CD4-positive, alpha-beta T cell (primary cell): ENCODE measurements at regions not wholly inside any gene's neighbourhood (a gene's known extent, or its start where the extent isn't known, plus 50 kb on each side); places are given as distances from the start of the nearest gene placed in this dataset.
"Not testable (repeated sequence)": the region's sequence is repeated elsewhere in the genome, so short reads cannot be mapped to it uniquely, and the experiment has no call there.

Experiments
- ATAC-seq: fragments of 200-7000 bp; cut with Tn5 transposase; one replicate; pipeline ENCODE4 v1.10.0; 2022; ENCODE audit warnings: mild to moderate bottlenecking; ENCODE audit not compliant: poor library complexity
- CTCF ChIA-PET: fragments of 350-600 bp; sonication (Branson Sonifier 250); formaldehyde crosslinking; loops from one replicate; lab custom pipeline; 2021; ENCODE audit warnings: antibody characterized with exemption, inconsistent platforms; lab: Charles Lee
- POLR2A ChIA-PET: fragments of 350-600 bp; sonication (Branson Sonifier 250); formaldehyde crosslinking; loops from one replicate; lab custom pipeline; 2021; ENCODE audit warnings: antibody characterized with exemption, inconsistent platforms; lab: Charles Lee
- DNase-seq, 14 experiments: peaks; one replicate each; pipeline ENCODE4 v3.0.0-alpha.2; 2013 to 2020; ENCODE audit warnings: mixed read lengths in 2 of 14
- H3K27ac ChIP-seq, 2 donors: one replicate each; pipeline versions ENCODE4 v1.5.1 to v1.7.0; 2013; ENCODE audit warnings: low read length in 2 of 2, low read depth in 1 of 2, mild to moderate bottlenecking in 1 of 2
- H3K27me3 ChIP-seq, 2 experiments: 1 replicate in 1 of 2; 2 replicates in 1 of 2; pipeline versions ENCODE4 v1.6.1 to v1.7.0; 2013; ENCODE audit warnings: low read length in 2 of 2, control low read depth in 1 of 2, mild to moderate bottlenecking in 1 of 2, moderate library complexity in 1 of 2; ENCODE audit not compliant: insufficient read depth in 2 of 2, control insufficient read depth in 1 of 2
- H3K36me3 ChIP-seq: one replicate; pipeline ENCODE4 v1.6.1; 2013; ENCODE audit warnings: low read length, control low read depth; ENCODE audit not compliant: insufficient read depth
- H3K4me1 ChIP-seq: one replicate; pipeline ENCODE4 v1.6.1; 2013; ENCODE audit warnings: low read length, control low read depth; ENCODE audit not compliant: insufficient read depth
- H3K4me3 ChIP-seq: one replicate; pipeline ENCODE4 v1.5.1; 2013; ENCODE audit warnings: mild to moderate bottlenecking, low read length, moderate library complexity
- H3K9me3 ChIP-seq, 2 experiments: 1 replicate in 1 of 2; 2 replicates in 1 of 2; pipeline versions ENCODE4 v1.6.1 to v1.7.0; 2013; ENCODE audit warnings: low read length in 2 of 2, mild to moderate bottlenecking in 2 of 2, control low read depth in 1 of 2, moderate library complexity in 1 of 2; ENCODE audit not compliant: control insufficient read depth in 1 of 2, insufficient read depth in 1 of 2
- H3K27ac Mint-ChIP-seq: one replicate; pipeline ENCODE4 v1.8.0; 2020; ENCODE audit warnings: mixed read lengths
- H3K27me3 Mint-ChIP-seq: one replicate; pipeline ENCODE4 v1.8.0; 2021; ENCODE audit warnings: mixed read lengths
- H3K36me3 Mint-ChIP-seq: one replicate; pipeline ENCODE4 v1.8.0; 2021; ENCODE audit warnings: low read depth, mixed read lengths
- H3K4me1 Mint-ChIP-seq: one replicate; pipeline ENCODE4 v1.8.0; 2021; ENCODE audit warnings: low read depth, mixed read lengths
- H3K4me3 Mint-ChIP-seq: one replicate; pipeline ENCODE4 v1.8.0; 2020; ENCODE audit warnings: mild to moderate bottlenecking, mixed read lengths
- H3K9me3 Mint-ChIP-seq: one replicate; pipeline ENCODE4 v1.8.0; 2020; ENCODE audit warnings: mixed read lengths
- intact Hi-C, 2 experiments: fragments of 100-400 bp; cut with DNase I in 1 of 2; cut with micrococcal nuclease in 1 of 2; formaldehyde crosslinking; loops; one replicate each; pipeline versions ENCODE4 v1.15.1 to v1.9.0; 2023 to 2025; cut with DNase I, micrococcal nuclease
- TF ChIP-seq, protein P1 (sequence below): fragments of 200-600 bp; IDR thresholded peaks from one replicate; pipeline ENCODE4 v1.8.0; 2022; ENCODE audit warnings: antibody characterized with exemption, mild to moderate bottlenecking

DNA sequence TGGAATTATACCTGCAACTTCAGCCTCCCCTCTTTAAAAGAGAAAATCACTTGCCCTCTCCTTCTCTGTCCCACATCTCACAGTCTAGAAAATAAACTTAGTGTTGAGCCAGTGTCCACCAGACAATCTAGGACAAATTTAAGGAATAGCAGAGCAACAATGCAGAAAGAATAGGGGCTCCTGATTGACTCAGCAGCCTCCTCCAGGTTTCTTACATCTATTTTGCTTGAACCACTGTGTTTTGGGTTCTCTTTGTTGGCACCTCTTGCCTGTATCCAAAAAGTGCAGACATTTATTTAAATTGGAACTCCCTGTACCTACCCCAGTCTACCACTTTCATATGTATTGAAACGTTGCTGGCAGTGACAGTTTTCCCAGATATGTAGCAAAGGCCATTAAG, 133.7 kb upstream of the HSF2 start:
- TF ChIP-seq, protein P1, sequence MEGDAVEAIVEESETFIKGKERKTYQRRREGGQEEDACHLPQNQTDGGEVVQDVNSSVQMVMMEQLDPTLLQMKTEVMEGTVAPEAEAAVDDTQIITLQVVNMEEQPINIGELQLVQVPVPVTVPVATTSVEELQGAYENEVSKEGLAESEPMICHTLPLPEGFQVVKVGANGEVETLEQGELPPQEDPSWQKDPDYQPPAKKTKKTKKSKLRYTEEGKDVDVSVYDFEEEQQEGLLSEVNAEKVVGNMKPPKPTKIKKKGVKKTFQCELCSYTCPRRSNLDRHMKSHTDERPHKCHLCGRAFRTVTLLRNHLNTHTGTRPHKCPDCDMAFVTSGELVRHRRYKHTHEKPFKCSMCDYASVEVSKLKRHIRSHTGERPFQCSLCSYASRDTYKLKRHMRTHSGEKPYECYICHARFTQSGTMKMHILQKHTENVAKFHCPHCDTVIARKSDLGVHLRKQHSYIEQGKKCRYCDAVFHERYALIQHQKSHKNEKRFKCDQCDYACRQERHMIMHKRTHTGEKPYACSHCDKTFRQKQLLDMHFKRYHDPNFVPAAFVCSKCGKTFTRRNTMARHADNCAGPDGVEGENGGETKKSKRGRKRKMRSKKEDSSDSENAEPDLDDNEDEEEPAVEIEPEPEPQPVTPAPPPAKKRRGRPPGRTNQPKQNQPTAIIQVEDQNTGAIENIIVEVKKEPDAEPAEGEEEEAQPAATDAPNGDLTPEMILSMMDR, result no peak
- no peaks in the 10 kb centered on the region for H3K27me3 Mint-ChIP-seq
- DNase-seq, result no peak
- Histone ChIP-seq H3K27ac (no peak overlapping the region), H3K4me3 (no peak overlapping the region), H3K9me3 (no peaks in the 10 kb centered on the region), H3K4me1 (no peaks in the 10 kb centered on the region), H3K27me3 (no peaks in the 10 kb centered on the region), H3K36me3 (no peaks in the 10 kb centered on the region)
- H3K4me1 Mint-ChIP-seq, result no peaks in the 10 kb centered on the region
- POLR2A ChIA-PET, result no interaction called here
- no peak overlapping the region for H3K27ac Mint-ChIP-seq
- CTCF ChIA-PET, result no interaction called here
- H3K4me3 Mint-ChIP-seq, result no peak overlapping the region
- intact Hi-C loops, result no loop called here
- no peak for ATAC-seq
- peaks cover 8% of the 10 kb centered on the region for H3K9me3 Mint-ChIP-seq
- H3K36me3 Mint-ChIP-seq, result no peaks in the 10 kb centered on the region

DNA sequence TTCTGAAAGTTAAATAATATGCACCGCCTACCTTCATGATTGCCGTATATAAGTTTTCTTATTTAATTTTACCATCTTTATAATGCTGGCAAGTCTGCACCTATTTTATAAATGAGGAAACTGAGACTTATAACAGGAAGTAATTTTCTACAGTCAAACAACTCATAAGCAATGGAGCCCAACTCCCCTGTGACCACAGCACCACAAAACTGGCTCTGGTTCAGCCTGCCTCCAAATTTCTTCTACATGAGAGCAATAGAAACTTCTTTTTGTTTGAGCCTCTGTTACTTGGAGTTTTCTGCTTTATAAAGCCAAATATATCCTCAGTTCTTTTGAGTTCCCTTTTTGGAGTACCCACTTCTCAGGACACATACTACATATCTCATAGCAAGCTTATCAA, 131.1 kb upstream of the HSF2 start:
- H3K36me3 Mint-ChIP-seq, result no peaks in the 10 kb centered on the region
- intact Hi-C loops, result no loop called here
- Histone ChIP-seq H3K4me1 (no peaks in the 10 kb centered on the region), H3K27me3 (no peaks in the 10 kb centered on the region), H3K27ac (no peak overlapping the region), H3K4me3 (no peak overlapping the region), H3K9me3 (no peaks in the 10 kb centered on the region), H3K36me3 (no peaks in the 10 kb centered on the region)
- H3K4me3 Mint-ChIP-seq, result no peak overlapping the region
- no peak overlapping the region for H3K27ac Mint-ChIP-seq
- no peaks in the 10 kb centered on the region for H3K27me3 Mint-ChIP-seq
- no peak for DNase-seq
- ChIA-PET POLR2A (no interaction called here), CTCF (no interaction called here)
- no peaks in the 10 kb centered on the region for H3K4me1 Mint-ChIP-seq
- TF ChIP-seq, protein P1, result no peak
- no peak for ATAC-seq
- peaks cover 8% of the 10 kb centered on the region for H3K9me3 Mint-ChIP-seq

DNA sequence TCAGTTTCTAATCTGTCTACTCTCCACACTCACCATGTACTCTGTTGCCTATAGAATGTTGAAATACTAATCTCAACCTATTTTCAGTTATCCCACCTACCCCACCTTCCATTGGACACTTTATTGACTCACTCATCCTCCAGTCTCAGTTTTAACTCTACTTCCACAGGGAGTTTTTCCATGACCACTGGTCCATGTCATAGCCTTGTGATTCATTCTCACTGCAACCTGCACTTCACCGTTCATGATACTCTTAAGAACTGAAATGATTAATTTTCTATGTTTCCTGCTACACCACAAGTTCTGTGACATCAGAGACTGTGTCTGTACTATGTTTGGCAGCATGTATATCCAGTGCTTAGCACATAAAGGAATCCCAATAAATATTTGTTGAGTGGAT, 122.8 kb upstream of the HSF2 start:
- ChIA-PET CTCF (no interaction called here), POLR2A (no interaction called here)
- no peak for DNase-seq
- Histone ChIP-seq H3K27ac (no peak overlapping the region), H3K27me3 (no peaks in the 10 kb centered on the region), H3K4me1 (no peaks in the 10 kb centered on the region), H3K4me3 (no peak overlapping the region), H3K9me3 (peaks cover 0 to 8% of the 10 kb centered on the region in 2 experiments), H3K36me3 (no peaks in the 10 kb centered on the region)
- Mint-ChIP-seq H3K9me3 (no peaks in the 10 kb centered on the region), H3K27ac (no peak overlapping the region), H3K4me3 (no peak overlapping the region), H3K4me1 (no peaks in the 10 kb centered on the region), H3K27me3 (peaks cover 14% of the 10 kb centered on the region), H3K36me3 (no peaks in the 10 kb centered on the region)
- TF ChIP-seq, protein P1, result no peak
- intact Hi-C loops, result no loop called here
- ATAC-seq, result no peak

DNA sequence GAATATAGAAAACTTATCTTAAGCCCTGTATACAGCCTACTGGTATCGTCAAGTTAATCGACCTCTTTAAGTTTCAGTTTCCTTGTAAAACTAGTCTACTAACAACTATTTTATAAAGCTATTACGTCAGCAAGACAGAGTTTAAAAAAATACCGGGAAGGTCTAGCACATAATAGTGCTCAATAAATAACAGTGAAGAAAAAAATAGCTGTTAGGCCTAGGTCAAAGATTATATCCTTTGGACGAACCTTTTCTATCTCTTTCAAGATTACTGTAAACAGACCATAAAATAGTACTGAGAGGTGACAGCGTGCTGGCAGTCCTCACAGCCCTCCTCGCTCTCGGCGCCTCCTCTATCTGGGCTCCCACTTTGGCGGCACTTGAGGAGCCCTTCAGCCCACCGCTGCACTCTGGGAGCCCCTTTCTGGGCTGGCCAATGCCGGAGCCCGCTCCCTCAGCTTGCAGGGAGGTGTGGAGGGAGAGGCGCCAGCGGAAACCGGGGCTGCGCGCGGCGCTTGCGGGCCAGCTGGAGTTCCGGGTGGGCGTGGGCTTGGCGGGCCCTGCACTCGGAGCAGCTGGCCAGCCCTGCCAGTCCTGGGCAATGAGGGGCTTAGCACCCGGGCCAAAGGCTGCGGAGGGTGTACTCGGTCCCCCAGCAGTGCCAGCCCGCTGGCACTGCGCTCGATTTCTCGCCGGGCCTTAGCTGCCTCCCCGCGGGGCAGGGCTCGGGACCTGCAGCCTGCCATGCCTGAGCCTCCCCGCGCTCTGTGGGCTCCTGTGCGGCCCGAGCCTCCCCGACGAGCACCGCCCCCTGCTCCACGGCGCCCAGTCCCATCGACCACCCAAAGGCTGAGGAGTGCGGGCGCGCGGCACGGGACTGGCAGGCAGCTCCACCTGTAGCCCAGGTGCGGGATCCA, 119.1 kb upstream of the HSF2 start:
- POLR2A ChIA-PET, H3K36me3 ChIP-seq, H3K27ac ChIP-seq, DNase-seq, H3K4me3 Mint-ChIP-seq, H3K4me1 Mint-ChIP-seq, H3K36me3 Mint-ChIP-seq, CTCF ChIA-PET, H3K4me1 ChIP-seq, intact Hi-C loops, H3K9me3 Mint-ChIP-seq, H3K27ac Mint-ChIP-seq, H3K9me3 ChIP-seq, H3K4me3 ChIP-seq, ATAC-seq, H3K27me3 ChIP-seq: not testable (repeated sequence)
- peaks cover 14% of the 10 kb centered on the region for H3K27me3 Mint-ChIP-seq
